H1 (cell line): ENCODE measurements at regions not wholly inside any gene's neighbourhood (a gene's known extent, or its start where the extent isn't known, plus 50 kb on each side); places are given as distances from the start of the nearest gene placed in this dataset.

Source experiments
- CTCF ChIA-PET: fragments of 300-600 bp; sonication (Branson Sonifier 250); formaldehyde crosslinking; loops from one replicate; lab custom pipeline; 2021; ENCODE audit not compliant: partially characterized antibody; lab: Charles Lee
- POLR2A ChIA-PET: fragments of 300-600 bp; sonication (Branson Sonifier 250); formaldehyde crosslinking; loops from one replicate; lab custom pipeline; 2021; ENCODE audit warnings: inconsistent platforms; ENCODE audit not compliant: partially characterized antibody; lab: Charles Lee
- DNase-seq, 2 experiments: peaks; one replicate each; pipeline versions ENCODE4 v3.0.0 to v3.0.0-alpha.2; 2010 to 2022; ENCODE audit warnings: low spot score in 2 of 2, low read depth in 1 of 2, mixed read lengths in 1 of 2
- FAIRE-seq: peaks from 2 replicates; lab custom pipeline; 2011; peaks lifted over from hg19 to GRCh38; lab: Jason Lieb, UNC
- H2AFZ ChIP-seq: 2 replicates; pipeline ENCODE4 v1.8.1; 2012; ENCODE audit warnings: low read length, inconsistent platforms
- H2AK5ac ChIP-seq: 2 replicates; pipeline ENCODE4 v1.6.1; 2013; ENCODE audit warnings: low read depth, low read length
- H2BK120ac ChIP-seq: replicated peaks from 2 replicates; pipeline ENCODE3; 2013; ENCODE audit warnings: low read depth, low read length, inconsistent platforms
- H2BK12ac ChIP-seq: 2 replicates; pipeline ENCODE4 v1.6.1; 2013; ENCODE audit warnings: low read depth, low read length
- H2BK15ac ChIP-seq: 2 replicates; pipeline ENCODE4 v1.6.1; 2013; ENCODE audit warnings: low read length
- H2BK20ac ChIP-seq: 2 replicates; pipeline ENCODE4 v1.6.1; 2013; ENCODE audit warnings: low read length
- H2BK5ac ChIP-seq: 2 replicates; pipeline ENCODE4 v1.6.1; 2013; ENCODE audit warnings: low read depth, low read length
- H3K14ac ChIP-seq: 2 replicates; pipeline ENCODE4 v1.6.1; 2013; ENCODE audit warnings: inconsistent platforms; ENCODE audit not compliant: insufficient read length
- H3K18ac ChIP-seq: 2 replicates; pipeline ENCODE4 v1.6.1; 2013; ENCODE audit warnings: low read length; ENCODE audit errors: extremely low read depth
- H3K23ac ChIP-seq: 2 replicates; pipeline ENCODE4 v1.6.1; 2013; ENCODE audit warnings: inconsistent platforms; ENCODE audit not compliant: insufficient read length
- H3K23me2 ChIP-seq: 2 replicates; pipeline ENCODE4 v1.6.1; 2013; ENCODE audit warnings: low read depth, low read length
- H3K27ac ChIP-seq: 2 replicates; pipeline ENCODE4 v1.6.1; 2011; ENCODE audit warnings: low read depth, low read length, inconsistent platforms
- H3K27me3 ChIP-seq, 4 experiments: replicated peaks in 1 of 4; 1 replicate in 1 of 4; 2 replicates in 3 of 4; pipeline versions ENCODE4 v1.6.1 to v1.8.1; 2011 to 2013; ENCODE audit warnings: low read length in 3 of 4, mild to moderate bottlenecking in 3 of 4, inconsistent platforms in 2 of 4, mixed read lengths in 2 of 4, moderate library complexity in 1 of 4; ENCODE audit not compliant: control insufficient read depth in 3 of 4, insufficient read depth in 3 of 4; ENCODE audit errors: extremely low read depth in 1 of 4
- H3K36me3 ChIP-seq, 4 experiments: 2 replicates each; pipeline versions ENCODE4 v1.6.1 to v1.8.1; 2011 to 2013; ENCODE audit warnings: mild to moderate bottlenecking in 4 of 4, low read length in 3 of 4, moderate library complexity in 2 of 4, control low read depth in 1 of 4, inconsistent platforms in 1 of 4; ENCODE audit not compliant: insufficient read depth in 4 of 4, control insufficient read depth in 2 of 4
- H3K4ac ChIP-seq: replicated peaks from 2 replicates; pipeline ENCODE3; 2013; ENCODE audit warnings: low read length, low read depth, mixed read lengths, inconsistent platforms; ENCODE audit not compliant: insufficient read length
- H3K4me1 ChIP-seq, 4 experiments: replicated peaks in 1 of 4; 1 replicate in 1 of 4; 2 replicates in 3 of 4; pipeline versions ENCODE4 v1.6.1 to v1.8.1; 2011 to 2013; ENCODE audit warnings: low read length in 3 of 4, inconsistent platforms in 2 of 4, mixed read lengths in 1 of 4; ENCODE audit not compliant: insufficient read depth in 4 of 4, control insufficient read depth in 3 of 4
- H3K4me2 ChIP-seq, 2 experiments: 2 replicates each; pipeline versions ENCODE4 v1.6.1 to v1.8.1; 2011 to 2013; ENCODE audit warnings: low read depth in 2 of 2, low read length in 2 of 2, control low read depth in 1 of 2, inconsistent platforms in 1 of 2, mild to moderate bottlenecking in 1 of 2; ENCODE audit not compliant: insufficient read depth in 1 of 2
- H3K4me3 ChIP-seq, 4 experiments: fragments of 200-600, 300-600 bp in 1 of 4; sonication (generic), shearing (Covaris generic), sonication (Bioruptor Twin) in 1 of 4; 2 replicates each; pipeline versions ENCODE4 v1.5.1 to v1.8.1; 2011 to 2016; ENCODE audit warnings: low read length in 4 of 4, low read depth in 3 of 4, control low read depth in 2 of 4, inconsistent platforms in 2 of 4, mild to moderate bottlenecking in 2 of 4, mixed read lengths in 1 of 4, moderate library complexity in 1 of 4; ENCODE audit not compliant: insufficient read depth in 2 of 4; ENCODE audit errors: extremely low read depth in 1 of 4
- H3K56ac ChIP-seq: replicated peaks from 2 replicates; pipeline ENCODE3; 2013; ENCODE audit warnings: low read depth, mild to moderate bottlenecking, mixed read lengths, low read length, inconsistent platforms; ENCODE audit not compliant: insufficient read length
- H3K79me1 ChIP-seq: 2 replicates; pipeline ENCODE4 v1.6.1; 2013; ENCODE audit warnings: low read depth, low read length, control low read depth
- H3K79me2 ChIP-seq, 2 experiments: 2 replicates each; pipeline versions ENCODE4 v1.6.1 to v1.8.1; 2012 to 2013; ENCODE audit warnings: low read length in 2 of 2, mild to moderate bottlenecking in 2 of 2, inconsistent platforms in 1 of 2; ENCODE audit not compliant: insufficient read depth in 2 of 2, control insufficient read depth in 1 of 2
- H3K9ac ChIP-seq, 4 experiments: replicated peaks in 1 of 4; 1 replicate in 1 of 4; 2 replicates in 3 of 4; pipeline versions ENCODE4 v1.6.1 to v1.8.1; 2011 to 2013; ENCODE audit warnings: low read depth in 3 of 4, low read length in 3 of 4, control low read depth in 2 of 4, mild to moderate bottlenecking in 2 of 4, moderate library complexity in 2 of 4, inconsistent platforms in 1 of 4; ENCODE audit errors: extremely low read depth in 1 of 4
- H3K9me3 ChIP-seq, 2 experiments: 2 replicates each; pipeline versions ENCODE4 v1.6.1 to v1.8.1; 2012 to 2013; ENCODE audit warnings: mild to moderate bottlenecking in 2 of 2, moderate library complexity in 2 of 2, control low read depth in 1 of 2, inconsistent platforms in 1 of 2, low read depth in 1 of 2, low read length in 1 of 2, mixed read lengths in 1 of 2; ENCODE audit not compliant: insufficient read depth in 2 of 2
- H4K20me1 ChIP-seq, 2 experiments: replicated peaks in 1 of 2; 2 replicates each; pipeline versions ENCODE3 to v1.8.1; 2011 to 2013; ENCODE audit warnings: inconsistent platforms in 2 of 2, low read length in 2 of 2, mild to moderate bottlenecking in 1 of 2; ENCODE audit not compliant: insufficient read depth in 2 of 2, control insufficient read depth in 1 of 2
- H4K5ac ChIP-seq: 2 replicates; pipeline ENCODE4 v1.6.1; 2013; ENCODE audit warnings: low read length, low read depth, mixed read lengths, inconsistent platforms; ENCODE audit not compliant: insufficient read length
- H4K8ac ChIP-seq: 2 replicates; pipeline ENCODE4 v1.8.0; 2013; ENCODE audit warnings: mild to moderate bottlenecking, moderate library complexity, low read length, inconsistent platforms; ENCODE audit not compliant: insufficient read depth; ENCODE audit errors: extremely low read depth
- H4K91ac ChIP-seq: replicated peaks from 2 replicates; pipeline ENCODE3; 2013; ENCODE audit warnings: low read length, mixed read lengths, inconsistent platforms; ENCODE audit not compliant: insufficient read length
- BRCA1 ChIP-seq: IDR thresholded peaks from 2 replicates; pipeline ENCODE4 v1.6.1; 2012; ENCODE audit warnings: low read depth, low read length, improper control_type of control experiment
- GTF2F1 ChIP-seq: IDR thresholded peaks from 2 replicates; pipeline ENCODE4 v1.6.1; 2012; ENCODE audit warnings: low read depth, low read length, improper control_type of control experiment, borderline replicate concordance
- SAP30 ChIP-seq: fragments of 300-600 bp; sonication (generic); IDR thresholded peaks from 2 replicates; pipeline ENCODE4 v1.7.1; 2012; ENCODE audit warnings: low read length, moderate library complexity, mild to moderate bottlenecking, inconsistent platforms; ENCODE audit not compliant: insufficient read depth, insufficient replicate concordance
- WGBS, 2 experiments: shearing (Covaris generic) in 1 of 2; methylation state at CpG; one replicate each; pipeline versions ENCODE4 v1.1.6 to v1.1.7; 2013 to 2015; ENCODE audit warnings: low lambda C conversion rate in 2 of 2, mixed read lengths in 2 of 2, inconsistent platforms in 1 of 2, low coverage in 1 of 2, missing lambda C conversion rate in 1 of 2; ENCODE audit not compliant: insufficient replicate concordance in 2 of 2, insufficient coverage in 1 of 2, insufficient read length in 1 of 2; ENCODE audit errors: extremely low coverage in 1 of 2, missing lambda C conversion rate in 1 of 2; 5-methylcytosine and 5-hydroxymethylcytosine counted together
- TF ChIP-seq, protein P1 (sequence below): IDR thresholded peaks from 2 replicates; pipeline ENCODE4 v1.6.1; 2011; ENCODE audit warnings: low read length, improper control_type of control experiment

DNA sequence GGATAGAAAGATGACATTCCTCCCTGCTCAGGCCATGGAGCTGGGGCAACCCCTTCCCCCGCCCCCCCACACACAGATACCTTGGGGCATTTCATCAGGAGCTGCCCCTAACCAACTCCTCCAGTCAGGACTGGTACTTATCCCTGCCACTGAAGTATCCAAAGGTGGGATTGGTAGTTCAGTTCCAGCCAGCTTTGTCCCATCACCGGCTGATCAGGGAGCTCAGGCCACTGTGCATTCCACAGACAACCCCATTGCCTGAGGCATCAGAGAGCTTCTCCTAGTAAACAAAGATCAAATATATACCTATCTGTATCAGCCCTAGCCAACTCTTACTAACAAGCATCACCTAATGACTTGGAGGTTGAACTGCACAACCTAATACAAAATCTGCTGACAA is 218.2 kb upstream of the FMR1 start:
- H4K5ac ChIP-seq, result no peak overlapping the region
- H3K9ac ChIP-seq, result no peak overlapping the region
- H4K91ac ChIP-seq, result no peak overlapping the region
- no peak overlapping the region for H2BK20ac ChIP-seq
- H3K4me2 ChIP-seq, result no peak overlapping the region
- no peaks in the 10 kb centered on the region for H3K23me2 ChIP-seq
- ChIA-PET POLR2A (no interaction called here), CTCF (no interaction called here)
- H3K4me1 ChIP-seq, result no peaks in the 10 kb centered on the region
- no peak overlapping the region for H3K18ac ChIP-seq
- no peak overlapping the region for H2BK5ac ChIP-seq
- no peak overlapping the region for H2AFZ ChIP-seq
- no peak overlapping the region for H3K23ac ChIP-seq
- peaks cover 0 to 5% of the 10 kb centered on the region in 2 experiments for H4K20me1 ChIP-seq
- H2BK120ac ChIP-seq, result no peak overlapping the region
- peaks cover 46 to 86% (median 78%) of the 10 kb centered on the region in 4 experiments for H3K27me3 ChIP-seq
- H3K4me3 ChIP-seq, result no peak overlapping the region
- H3K14ac ChIP-seq, result no peak overlapping the region
- no peak for FAIRE-seq
- H3K4ac ChIP-seq, result no peak overlapping the region
- TF ChIP-seq BRCA1, result no peak
- TF ChIP-seq SAP30, result no peak
- TF ChIP-seq GTF2F1, result no peak
- TF ChIP-seq, protein P1, sequence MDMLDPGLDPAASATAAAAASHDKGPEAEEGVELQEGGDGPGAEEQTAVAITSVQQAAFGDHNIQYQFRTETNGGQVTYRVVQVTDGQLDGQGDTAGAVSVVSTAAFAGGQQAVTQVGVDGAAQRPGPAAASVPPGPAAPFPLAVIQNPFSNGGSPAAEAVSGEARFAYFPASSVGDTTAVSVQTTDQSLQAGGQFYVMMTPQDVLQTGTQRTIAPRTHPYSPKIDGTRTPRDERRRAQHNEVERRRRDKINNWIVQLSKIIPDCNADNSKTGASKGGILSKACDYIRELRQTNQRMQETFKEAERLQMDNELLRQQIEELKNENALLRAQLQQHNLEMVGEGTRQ, result no peak
- H4K8ac ChIP-seq, result no peak overlapping the region
- H2BK12ac ChIP-seq, result no peak overlapping the region
- H3K79me2 ChIP-seq, result no peaks in the 10 kb centered on the region
- WGBS, 2 experiments, result 64% methylated on average over 2 of the region's 2 CpGs; no CpG with 5 or more reads in 1 of the 2 experiments
- H3K9me3 ChIP-seq, result no peaks in the 10 kb centered on the region
- H3K56ac ChIP-seq, result no peak overlapping the region
- H2BK15ac ChIP-seq, result no peak overlapping the region
- no peaks in the 10 kb centered on the region for H3K36me3 ChIP-seq
- no peak overlapping the region for H3K27ac ChIP-seq
- H2AK5ac ChIP-seq, result no peak overlapping the region
- no peaks in the 10 kb centered on the region for H3K79me1 ChIP-seq
- DNase-seq, result no peak
